ENCODE measurements at regions not wholly inside any gene's neighbourhood (a gene's known extent, or its start where the extent isn't known, plus 50 kb on each side); places are given as distances from the start of the nearest gene placed in this dataset.

DNA sequence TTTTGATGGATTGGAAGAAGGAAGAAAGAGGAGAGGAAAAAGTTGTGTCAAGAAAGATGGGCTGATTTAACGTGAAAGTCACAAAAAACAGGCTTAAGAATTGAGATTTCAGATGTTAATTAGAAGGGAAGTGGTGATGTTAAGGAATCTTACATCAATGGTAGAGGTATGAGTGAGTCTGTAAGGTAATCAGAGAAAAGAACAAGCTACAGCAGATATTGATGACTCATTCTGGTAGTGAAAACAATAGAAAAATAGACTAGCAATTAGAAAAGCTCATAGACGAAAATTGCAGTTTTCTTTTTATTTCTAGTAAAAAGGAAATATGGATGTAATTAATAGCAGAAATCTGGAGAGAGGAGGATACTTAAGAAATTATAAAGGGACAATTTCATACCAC, 559.6 kb downstream of the MCTP2 start:
- TF ChIP-seq POLR2A (IDR thresholded peaks at IDR 0.05): no peak
- TF ChIP-seq POLR2AphosphoS5 (IDR thresholded peaks at IDR 0.05): no peak
